IMR-90 (cell line): ENCODE measurements at regions not wholly inside any gene's neighbourhood (a gene's known extent, or its start where the extent isn't known, plus 50 kb on each side); places are given as distances from the start of the nearest gene placed in this dataset.

Experiments
- ATAC-seq: fragments of 200-7000 bp; cut with Tn5 transposase; 2 replicates; pipeline ENCODE4 v1.9.1; 2020; ENCODE audit warnings: low read depth, mild to moderate bottlenecking, moderate library complexity
- BruUV-seq: library from RNA; stranded (reverse); fragments of 400-500 nt; replicated peaks from 2 replicates; lab custom pipeline; 2021; lab: Mats Ljungman, UMichigan
- CTCF ChIA-PET: fragments of 300-600 bp; formaldehyde crosslinking; extraction: SDS; loops from one replicate; lab custom pipeline; 2021; ENCODE audit warnings: antibody characterized with exemption; lab: Yijun Ruan, JAX
- POLR2A ChIA-PET: fragments of 300-600 bp; sonication (Branson Sonifier 250); formaldehyde crosslinking; loops from one replicate; lab custom pipeline; 2022; ENCODE audit warnings: antibody characterized with exemption; ENCODE audit not compliant: unreplicated experiment; lab: Charles Lee
- DNase-seq: peaks from one replicate; pipeline ENCODE4 v3.0.0; 2013
- H2AFZ ChIP-seq: replicated peaks from 2 replicates; pipeline ENCODE3; 2013; ENCODE audit warnings: low read length, mild to moderate bottlenecking; ENCODE audit not compliant: poor library complexity
- H2AK5ac ChIP-seq: 2 replicates; pipeline ENCODE4 v1.6.1; 2013; ENCODE audit warnings: low read depth, low read length, inconsistent platforms
- H2AK9ac ChIP-seq: replicated peaks from 2 replicates; pipeline ENCODE3; 2013; ENCODE audit warnings: mild to moderate bottlenecking, low read depth, low read length, moderate library complexity; ENCODE audit not compliant: poor library complexity
- H2BK120ac ChIP-seq: 2 replicates; pipeline ENCODE4 v1.6.1; 2013; ENCODE audit warnings: low read depth, low read length, inconsistent platforms
- H2BK15ac ChIP-seq: 3 replicates; pipeline ENCODE4 v1.6.1; 2013; ENCODE audit warnings: low read depth, low read length, inconsistent platforms
- H2BK20ac ChIP-seq: 2 replicates; pipeline ENCODE4 v1.6.1; 2013; ENCODE audit warnings: low read depth, mild to moderate bottlenecking, inconsistent platforms, low read length, moderate library complexity
- H2BK5ac ChIP-seq: 2 replicates; pipeline ENCODE4 v1.6.1; 2013; ENCODE audit warnings: mild to moderate bottlenecking, low read depth, low read length, inconsistent platforms; ENCODE audit not compliant: poor library complexity, severe bottlenecking
- H3K14ac ChIP-seq: replicated peaks from 2 replicates; pipeline ENCODE4 v1.6.1; 2013; ENCODE audit warnings: low read depth, low read length, inconsistent platforms
- H3K18ac ChIP-seq: 2 replicates; pipeline ENCODE4 v1.6.1; 2013; ENCODE audit warnings: low read depth, low read length, control low read depth
- H3K23ac ChIP-seq: 2 replicates; pipeline ENCODE4 v1.6.1; 2013; ENCODE audit warnings: low read depth, low read length, inconsistent platforms
- H3K27ac ChIP-seq: 2 replicates; pipeline ENCODE4 v1.5.1; 2013; ENCODE audit warnings: mild to moderate bottlenecking, control low read depth, low read length; ENCODE audit not compliant: insufficient read depth
- H3K27me3 ChIP-seq: 2 replicates; pipeline ENCODE4 v1.6.1; 2013; ENCODE audit warnings: low read length; ENCODE audit not compliant: control insufficient read depth, insufficient read depth
- H3K36me3 ChIP-seq: 2 replicates; pipeline ENCODE4 v1.6.1; 2013; ENCODE audit warnings: low read length, mixed read lengths; ENCODE audit not compliant: control insufficient read depth, insufficient read depth
- H3K4ac ChIP-seq: 2 replicates; pipeline ENCODE4 v1.6.1; 2013; ENCODE audit warnings: low read depth, low read length, inconsistent platforms
- H3K4me1 ChIP-seq: 2 replicates; pipeline ENCODE4 v1.6.1; 2013; ENCODE audit warnings: low read length, mixed read lengths; ENCODE audit not compliant: control insufficient read depth, insufficient read depth
- H3K4me2 ChIP-seq: 2 replicates; pipeline ENCODE4 v1.6.1; 2013; ENCODE audit warnings: low read depth, mild to moderate bottlenecking, control low read depth, low read length, moderate library complexity
- H3K4me3 ChIP-seq: 2 replicates; pipeline ENCODE4 v1.5.1; 2013; ENCODE audit warnings: low read depth, mild to moderate bottlenecking, control low read depth, low read length, moderate library complexity; ENCODE audit not compliant: insufficient read depth
- H3K56ac ChIP-seq: 2 replicates; pipeline ENCODE4 v1.6.1; 2013; ENCODE audit warnings: low read length, inconsistent platforms; ENCODE audit not compliant: insufficient read depth; ENCODE audit errors: extremely low read depth
- H3K79me1 ChIP-seq, 2 experiments: 2 replicates each; pipeline ENCODE4 v1.6.1; 2013; ENCODE audit warnings: low read length in 2 of 2, inconsistent platforms in 1 of 2, low read depth in 1 of 2
- H3K9ac ChIP-seq: 2 replicates; pipeline ENCODE4 v1.6.1; 2013; ENCODE audit warnings: low read depth, low read length, control low read depth
- H3K9me1 ChIP-seq: 2 replicates; pipeline ENCODE4 v1.6.1; 2013; ENCODE audit warnings: low read length, inconsistent platforms; ENCODE audit not compliant: insufficient read depth
- H3K9me3 ChIP-seq: 2 replicates; pipeline ENCODE4 v1.6.1; 2013; ENCODE audit warnings: low read length; ENCODE audit not compliant: control insufficient read depth, insufficient read depth
- H4K20me1 ChIP-seq: 2 replicates; pipeline ENCODE4 v1.6.1; 2013; ENCODE audit warnings: low read length, inconsistent platforms; ENCODE audit not compliant: insufficient read depth
- H4K5ac ChIP-seq: 2 replicates; pipeline ENCODE4 v1.6.1; 2013; ENCODE audit warnings: mild to moderate bottlenecking, low read depth, low read length, control low read depth
- H4K8ac ChIP-seq, 2 experiments: 2 replicates each; pipeline ENCODE4 v1.6.1; 2013; ENCODE audit warnings: low read depth in 2 of 2, low read length in 2 of 2, control low read depth in 1 of 2, inconsistent platforms in 1 of 2
- H4K91ac ChIP-seq: 2 replicates; pipeline ENCODE4 v1.6.1; 2013; ENCODE audit warnings: low read depth, low read length, inconsistent platforms; ENCODE audit not compliant: insufficient read depth
- CTCF ChIP-seq: conservative IDR thresholded peaks from 2 replicates; pipeline ENCODE4 v1.5.1; 2012; ENCODE audit warnings: mild to moderate bottlenecking, low read depth, low read length, improper control_type of control experiment
- ELK1 ChIP-seq: fragments of 150-350 bp; IDR thresholded peaks from 2 replicates; pipeline ENCODE4 v1.6.1; 2016; ENCODE audit warnings: low read depth, mild to moderate bottlenecking, low read length, moderate library complexity, borderline replicate concordance
- FOS ChIP-seq: fragments of 150-350 bp; IDR thresholded peaks from 2 replicates; pipeline ENCODE4 v1.6.1; 2016; ENCODE audit warnings: low read depth, low read length
- MAZ ChIP-seq: IDR thresholded peaks from 2 replicates; pipeline ENCODE4 v1.6.1; 2012; ENCODE audit warnings: low read depth, mild to moderate bottlenecking, low read length, improper control_type of control experiment, moderate library complexity, borderline replicate concordance
- MXI1 ChIP-seq: IDR thresholded peaks from 2 replicates; pipeline ENCODE4 v1.6.1; 2012; ENCODE audit warnings: low read depth, mild to moderate bottlenecking, low read length, moderate library complexity, borderline replicate concordance
- NFE2L2 ChIP-seq: fragments of 150-350 bp; IDR thresholded peaks from 2 replicates; pipeline ENCODE4 v1.6.1; 2016; ENCODE audit warnings: low read depth, mild to moderate bottlenecking, low read length
- POLR2A ChIP-seq: IDR thresholded peaks from 2 replicates; pipeline ENCODE4 v1.6.1; 2012; ENCODE audit warnings: mild to moderate bottlenecking, low read depth, low read length
- RCOR1 ChIP-seq: IDR thresholded peaks from 2 replicates; pipeline ENCODE4 v1.6.1; 2012; ENCODE audit warnings: mild to moderate bottlenecking, low read length, improper control_type of control experiment; ENCODE audit not compliant: insufficient replicate concordance
- USF2 ChIP-seq: fragments of 150-350 bp; IDR thresholded peaks from 2 replicates; pipeline ENCODE4 v1.6.1; 2017; ENCODE audit warnings: mild to moderate bottlenecking, antibody characterized with exemption, low read length, low read depth
- WGBS, 2 experiments: methylation state at CpG; one replicate each; pipeline versions ENCODE4 v1.1.5 to v1.1.7; 2013; ENCODE audit warnings: missing lambda C conversion rate in 2 of 2; ENCODE audit not compliant: insufficient read length in 1 of 2; ENCODE audit errors: extremely low coverage in 2 of 2; 5-methylcytosine and 5-hydroxymethylcytosine counted together
- dilution Hi-C: fragments of 300-500 bp; cut with HindIII; formaldehyde crosslinking; loops from one replicate; pipeline ENCODE4 v1.14.3; 2018; ENCODE audit warnings: low sequenced_read_pairs; ENCODE audit not compliant: unreplicated experiment
- in situ Hi-C: fragments of 300-500 bp; cut with MboI; formaldehyde crosslinking; loops from 3 replicates; pipeline ENCODE4 v1.14.3; 2019; ENCODE audit warnings: low sequenced_read_pairs, inconsistent platforms, mixed read lengths
- intact Hi-C: fragments of 100-400 bp; cut with micrococcal nuclease; formaldehyde crosslinking; loops from 2 replicates; pipeline ENCODE4 v1.10.0; 2022

DNA sequence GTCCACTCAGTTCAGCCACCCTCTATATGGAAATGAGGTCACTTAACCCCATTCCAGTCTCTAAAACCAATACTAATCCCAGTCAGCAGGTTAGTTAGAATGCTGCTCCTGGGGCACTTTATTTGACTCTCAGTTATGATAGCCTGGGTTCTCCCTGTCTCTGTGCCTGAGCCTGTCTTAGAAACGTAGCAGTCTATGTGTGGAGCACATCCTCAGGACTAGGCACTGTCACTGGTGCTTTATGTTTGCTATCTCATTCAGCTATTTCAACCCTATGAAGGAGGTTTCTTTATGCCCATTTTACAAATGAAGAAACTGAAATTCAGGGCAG, 152.5 kb upstream of the PKDCC start (continued):
- no peak for TF ChIP-seq MAZ
- TF ChIP-seq MXI1, result no peak

DNA sequence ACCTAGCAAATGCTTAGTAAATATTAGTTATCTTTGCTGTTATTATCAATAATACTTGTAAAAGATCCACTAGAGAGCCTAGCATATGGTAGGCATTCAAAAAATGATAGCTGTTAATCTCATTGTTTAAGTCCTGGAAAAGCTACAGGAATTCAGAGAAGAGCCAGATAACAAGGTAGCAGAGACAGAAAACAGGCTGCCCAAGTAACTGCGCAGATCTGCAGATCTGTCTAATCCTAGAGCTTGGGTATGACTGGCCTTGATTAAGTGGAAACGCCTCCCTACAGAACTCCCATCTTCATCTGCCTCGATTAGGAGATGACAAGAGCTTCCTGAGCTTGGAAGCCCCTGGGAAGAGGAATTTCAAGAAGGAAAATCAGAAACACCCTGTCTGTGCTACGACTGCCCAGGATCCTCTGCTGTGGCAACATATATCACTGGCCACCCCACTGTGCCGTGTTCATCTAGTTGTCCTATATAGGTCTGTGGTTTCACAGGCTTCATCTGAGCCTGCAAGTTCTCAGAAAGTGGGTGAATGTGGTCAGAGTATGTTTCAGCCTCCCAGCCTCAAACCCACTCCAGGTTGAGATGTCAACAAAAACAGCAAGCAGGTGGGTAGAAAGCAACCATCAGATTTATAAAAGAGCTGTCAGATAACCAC, 151.5 kb upstream of the PKDCC start:
- Histone ChIP-seq H4K20me1 (no peaks in the 10 kb centered on the region), H3K9me3 (no peaks in the 10 kb centered on the region), H3K9me1 (no peaks in the 10 kb centered on the region), H3K4me3 (no peak overlapping the region), H3K4me1 (no peaks in the 10 kb centered on the region; the same call in 1 of the 2 replicates), H3K23ac (no peak overlapping the region), H2BK5ac (no peak overlapping the region), H2AK5ac (no peak overlapping the region), H3K36me3 (no peaks in the 10 kb centered on the region), H3K18ac (no peak overlapping the region), H2BK15ac (no peak overlapping the region), H2BK20ac (no peak overlapping the region), H3K27me3 (0 out of 2 replicates have a peak, but pooled peaks cover 4% of the 10 kb centered on the region), H3K9ac (no peak overlapping the region), H3K4ac (no peak overlapping the region), H3K14ac (no peak overlapping the region), H3K4me2 (no peak overlapping the region), H2AK9ac (no peak overlapping the region), H2AFZ (no peak overlapping the region), H3K79me1 (no peaks in the 10 kb centered on the region), H4K8ac (no peak overlapping the region), H4K5ac (no peak overlapping the region), H2BK120ac (no peak overlapping the region), H3K56ac (no peak overlapping the region), H3K27ac (no peak overlapping the region), H4K91ac (no peak overlapping the region)
- in situ Hi-C loops, result no loop called here
- TF ChIP-seq RCOR1, result no peak
- no peak for TF ChIP-seq CTCF
- no peak for TF ChIP-seq ELK1
- no peak for TF ChIP-seq POLR2A
- TF ChIP-seq MXI1, result no peak
- no peak for TF ChIP-seq NFE2L2
- TF ChIP-seq USF2, result no peak
- TF ChIP-seq FOS, result no peak
- no peak for ATAC-seq
- no TSS peak for BruUV-seq
- no peak for DNase-seq
- no CpG with 5 or more reads among the region's 5 CpGs for WGBS, 2 experiments
- intact Hi-C loops, result no loop called here
- CTCF ChIA-PET, result no interaction called here
- dilution Hi-C loops, result loop anchor here (25.0 kb wide), 1 partner anchor 191 kb away; no protein-coding TSS in a partner anchor
- POLR2A ChIA-PET, result no interaction called here
